ENCODE measurements at regions not wholly inside any gene's neighbourhood (a gene's known extent, or its start where the extent isn't known, plus 50 kb on each side); places are given as distances from the start of the nearest gene placed in this dataset.
"Not testable (repeated sequence)": the region's sequence is repeated elsewhere in the genome, so short reads cannot be mapped to it uniquely, and the experiment has no call there.

DNA sequence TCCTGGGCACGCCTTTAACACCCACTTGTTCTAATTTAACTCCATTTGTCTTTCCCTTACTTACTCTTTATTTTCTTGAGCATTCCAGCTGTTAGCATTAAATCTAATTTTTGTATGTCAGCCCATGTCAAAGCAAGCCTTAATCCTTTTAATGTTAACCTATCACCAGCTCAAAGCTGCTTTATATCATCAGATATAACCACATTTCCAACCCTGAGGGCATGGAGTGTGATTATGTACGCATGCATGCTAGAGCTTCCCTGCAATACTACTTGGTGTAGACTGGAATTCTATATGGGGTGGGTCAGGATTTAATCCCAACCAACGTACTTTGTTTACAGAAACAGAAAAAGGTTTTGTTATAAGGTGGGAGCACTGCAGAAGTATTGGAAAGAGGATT, 139.4 kb upstream of the HMGN3 start:
- no peaks in the 10 kb centered on the region for H3K4me1 Mint-ChIP-seq
- H3K9me3 Mint-ChIP-seq, result peaks cover 0 to 6% of the 10 kb centered on the region in 2 donors
- H3K27me3 Mint-ChIP-seq, result peaks cover 7% of the 10 kb centered on the region
- DNase-seq, result no peak
- H3K27ac Mint-ChIP-seq, result no peak overlapping the region
- H3K4me3 Mint-ChIP-seq, result no peak overlapping the region
- ATAC-seq, result no peak

DNA sequence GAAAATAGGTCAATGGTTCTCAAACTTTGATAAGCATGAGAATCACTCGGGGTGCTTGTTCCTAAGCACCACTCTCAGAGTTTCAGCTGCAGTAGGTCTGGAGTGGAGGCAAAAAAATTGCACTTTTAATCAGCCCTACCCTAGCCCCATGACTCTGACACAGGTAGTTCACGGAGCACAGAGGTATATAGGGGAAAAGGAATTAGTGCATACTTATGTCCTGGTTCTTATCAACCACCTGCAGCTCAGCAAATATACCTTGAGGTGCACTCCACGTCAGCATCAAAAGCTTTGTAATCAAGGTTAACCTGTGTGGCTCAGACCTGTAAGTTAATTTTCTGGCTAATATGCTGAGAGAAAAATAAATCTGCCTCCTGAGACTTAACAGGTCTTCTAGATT, 138.8 kb upstream of the HMGN3 start:
- ATAC-seq (no peak), DNase-seq (no peak)
- Mint-ChIP-seq H3K9me3 (peaks cover under 1 to 6% of the 10 kb centered on the region in 2 donors), H3K4me1 (no peaks in the 10 kb centered on the region), H3K27me3 (peaks cover 7% of the 10 kb centered on the region), H3K4me3 (no peak overlapping the region), H3K27ac (no peak overlapping the region)

- no peak for DNase-seq
- Mint-ChIP-seq H3K9me3 (peaks cover 5 to 6% of the 10 kb centered on the region in 2 donors), H3K27me3 (peaks cover 7% of the 10 kb centered on the region), H3K27ac (no peak overlapping the region), H3K4me1 (no peaks in the 10 kb centered on the region), H3K4me3 (no peak overlapping the region)
- ATAC-seq, result no peak
Observed at GRCh38 chr6:79372757-79373156, 138.3 kb upstream of the HMGN3 start.

GRCh38 chr6:79369026-79369425, 134.5 kb upstream of the HMGN3 start:
- Mint-ChIP-seq H3K9me3 (peaks cover 23 to 36% of the 10 kb centered on the region in 2 donors), H3K4me1 (no peaks in the 10 kb centered on the region), H3K27ac (no peak overlapping the region), H3K4me3 (no peak overlapping the region), H3K27me3 (peaks cover 12% of the 10 kb centered on the region)
- DNase-seq (no peak), ATAC-seq (no peak)

DNA sequence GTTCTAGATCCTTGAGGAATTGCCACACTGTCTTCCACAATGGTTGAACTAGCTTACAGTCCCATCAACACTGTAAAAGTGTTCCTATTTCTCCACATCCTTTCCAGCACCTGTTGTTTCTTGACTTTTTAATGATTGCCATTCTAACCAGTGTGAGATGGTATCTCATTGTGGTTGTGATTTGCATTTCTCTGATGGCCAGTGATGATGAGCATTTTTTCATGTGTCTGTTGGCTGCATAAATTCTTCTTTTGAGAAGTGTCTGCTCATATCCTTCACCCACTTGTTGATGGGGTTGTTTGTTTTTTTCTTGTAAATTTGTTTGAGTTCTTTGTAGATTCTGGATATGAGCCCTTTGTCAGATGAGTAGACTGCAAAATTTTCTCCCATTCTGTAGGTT, 129.0 kb upstream of the HMGN3 start:
- ATAC-seq, H3K4me3 Mint-ChIP-seq, H3K27me3 Mint-ChIP-seq, H3K27ac Mint-ChIP-seq, H3K4me1 Mint-ChIP-seq, DNase-seq: not testable (repeated sequence)
- H3K9me3 Mint-ChIP-seq, result peaks cover 16 to 63% of the 10 kb centered on the region in 2 donors

- ATAC-seq, H3K27me3 Mint-ChIP-seq, H3K4me3 Mint-ChIP-seq, H3K4me1 Mint-ChIP-seq, H3K27ac Mint-ChIP-seq, DNase-seq: not testable (repeated sequence)
- H3K9me3 Mint-ChIP-seq, result peaks cover 8 to 43% of the 10 kb centered on the region in 2 donors
Observed at GRCh38 chr6:79361074-79361473, 126.6 kb upstream of the HMGN3 start.

DNA sequence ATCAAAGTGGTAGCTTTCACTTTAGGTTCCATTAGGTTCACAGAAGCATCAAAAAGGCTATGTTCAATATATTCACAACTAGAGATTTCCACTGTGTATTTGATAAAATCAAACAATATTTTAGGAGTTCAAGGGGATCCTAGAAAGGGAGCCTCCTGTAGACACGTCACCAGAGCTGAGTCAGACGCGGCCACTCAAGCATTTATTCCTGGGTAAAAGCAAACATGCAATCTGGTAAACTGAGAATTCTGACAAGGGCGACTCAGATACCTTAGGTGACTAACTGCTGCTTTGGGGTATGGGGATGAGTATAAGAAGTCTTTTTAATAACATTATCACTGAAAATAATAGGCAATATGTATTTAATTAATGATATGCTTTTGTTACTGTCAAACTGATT, 118.7 kb upstream of the HMGN3 start:
- no peaks in the 10 kb centered on the region for H3K4me1 Mint-ChIP-seq
- H3K27ac Mint-ChIP-seq, result peak overlapping the region in 1 of 2 donors; percentile 52
- ATAC-seq (no peak), DNase-seq (no peak)
- peaks cover 7% of the 10 kb centered on the region for H3K27me3 Mint-ChIP-seq
- no peak overlapping the region for H3K4me3 Mint-ChIP-seq
- H3K9me3 Mint-ChIP-seq, result peaks cover 12 to 25% of the 10 kb centered on the region in 2 donors

GRCh38 chr6:79338493-79338892, 104.0 kb upstream of the HMGN3 start:
- Mint-ChIP-seq H3K4me1 (peaks cover 9% of the 10 kb centered on the region), H3K27me3 (peaks cover 23% of the 10 kb centered on the region), H3K4me3 (no peak overlapping the region), H3K27ac (no peak overlapping the region), H3K9me3 (peaks cover 4 to 6% of the 10 kb centered on the region in 2 donors)
- no peak for ATAC-seq
- DNase-seq, result no peak

- H3K4me1 Mint-ChIP-seq, result peaks cover 21% of the 10 kb centered on the region
- peak; percentile 74 for ATAC-seq
- no peak overlapping the region for H3K27ac Mint-ChIP-seq
Observed at GRCh38 chr6:79335133-79335674, 100.7 kb upstream of the HMGN3 start.

DNA sequence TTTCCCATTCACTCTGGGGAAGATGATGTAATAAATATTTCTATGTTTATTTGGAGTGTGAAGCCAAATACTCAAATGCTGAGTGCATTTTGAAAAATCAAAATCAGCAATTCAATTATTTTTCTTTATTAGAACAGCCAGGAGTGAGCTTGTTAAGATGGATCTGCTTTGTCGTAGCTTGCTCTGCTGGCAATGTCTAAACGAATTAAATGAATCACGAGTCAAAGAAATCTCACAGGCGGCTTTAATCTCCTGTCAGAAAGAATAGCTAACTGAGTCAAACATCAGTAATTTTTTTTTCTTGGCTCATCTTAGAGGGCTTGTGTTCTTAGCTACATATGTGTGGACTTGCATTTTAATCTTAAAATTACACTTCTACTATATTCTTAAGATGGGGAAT, 100.2 kb upstream of the HMGN3 start:
- peaks cover 21% of the 10 kb centered on the region for H3K4me1 Mint-ChIP-seq
- DNase-seq (no peak), ATAC-seq (no peak)
- peaks cover 0 to 7% of the 10 kb centered on the region in 2 donors for H3K9me3 Mint-ChIP-seq
- peak overlapping the region in 1 of 2 donors; percentile 16 for H3K27ac Mint-ChIP-seq
- H3K27me3 Mint-ChIP-seq, result peaks cover 27% of the 10 kb centered on the region
- H3K4me3 Mint-ChIP-seq, result peak overlapping the region in 1 of 2 donors; percentile 61

More at GRCh38 chr6:79335133-79335674, 100.7 kb upstream of the HMGN3 start:
- DNase-seq, result peak in 1 of 2 donors; percentile 34
- Mint-ChIP-seq H3K4me3 (peak overlapping the region in 1 of 2 donors; percentile 61), H3K27me3 (peaks cover 27% of the 10 kb centered on the region), H3K9me3 (peaks cover 0 to 7% of the 10 kb centered on the region in 2 donors)

GRCh38 chr6:79330704-79331103, 96.2 kb upstream of the HMGN3 start:
- peaks cover 9 to 13% of the 10 kb centered on the region in 2 donors for H3K9me3 Mint-ChIP-seq
- H3K27ac Mint-ChIP-seq, result no peak overlapping the region
- H3K4me1 Mint-ChIP-seq, result peaks cover 18% of the 10 kb centered on the region
- DNase-seq (peak in 1 of 2 donors; percentile 18), ATAC-seq (peak; percentile 61)
- peaks cover 28% of the 10 kb centered on the region for H3K27me3 Mint-ChIP-seq
- peak overlapping the region in 1 of 2 donors; percentile 59 for H3K4me3 Mint-ChIP-seq

GRCh38 chr6:79313254-79313653, 78.8 kb upstream of the HMGN3 start:
- H3K27me3 Mint-ChIP-seq, result peaks cover 28% of the 10 kb centered on the region
- H3K4me1 Mint-ChIP-seq, result no peaks in the 10 kb centered on the region
- DNase-seq (no peak), ATAC-seq (no peak)
- H3K27ac Mint-ChIP-seq, result no peak overlapping the region
- H3K9me3 Mint-ChIP-seq, result no peaks in the 10 kb centered on the region
- no peak overlapping the region for H3K4me3 Mint-ChIP-seq

DNA sequence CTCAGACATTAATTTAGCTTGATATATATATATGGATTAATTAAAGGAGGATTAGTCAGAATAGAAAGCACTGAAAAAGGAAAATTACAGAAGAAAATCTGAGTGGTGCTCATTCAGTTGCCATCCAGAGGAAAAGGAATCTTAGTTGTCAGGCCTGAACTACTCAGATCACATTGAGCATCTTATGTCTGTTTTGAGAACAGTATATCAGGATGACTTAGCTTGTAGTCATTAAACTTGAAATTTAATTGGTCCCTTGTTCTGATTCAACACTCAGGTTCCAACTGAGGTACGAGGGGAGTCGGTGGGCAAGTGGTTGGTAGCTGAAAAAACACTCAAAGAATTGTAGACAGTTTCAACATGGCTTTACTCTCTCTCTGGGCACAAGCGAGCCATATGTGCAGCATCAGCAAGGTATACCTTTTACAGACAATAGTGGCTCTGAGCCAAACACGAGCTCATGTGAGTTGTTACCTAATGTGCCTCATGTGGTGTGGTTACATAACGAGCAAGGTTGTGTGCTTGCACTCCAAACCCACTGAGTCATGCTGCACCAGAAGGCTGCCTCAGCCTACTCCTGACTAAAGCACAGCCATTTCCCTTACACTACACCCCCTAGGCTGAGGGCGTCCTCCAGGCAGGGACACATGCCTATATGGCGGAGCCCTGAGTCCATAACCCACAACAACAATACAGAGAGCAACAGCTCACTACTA, 73.0 kb upstream of the HMGN3 start:
- Mint-ChIP-seq H3K27ac (no peak overlapping the region), H3K4me1 (no peaks in the 10 kb centered on the region), H3K27me3 (peaks cover 9% of the 10 kb centered on the region), H3K4me3 (no peak overlapping the region), H3K9me3 (no peaks in the 10 kb centered on the region)
- ATAC-seq, result no peak
- no peak for DNase-seq

DNA sequence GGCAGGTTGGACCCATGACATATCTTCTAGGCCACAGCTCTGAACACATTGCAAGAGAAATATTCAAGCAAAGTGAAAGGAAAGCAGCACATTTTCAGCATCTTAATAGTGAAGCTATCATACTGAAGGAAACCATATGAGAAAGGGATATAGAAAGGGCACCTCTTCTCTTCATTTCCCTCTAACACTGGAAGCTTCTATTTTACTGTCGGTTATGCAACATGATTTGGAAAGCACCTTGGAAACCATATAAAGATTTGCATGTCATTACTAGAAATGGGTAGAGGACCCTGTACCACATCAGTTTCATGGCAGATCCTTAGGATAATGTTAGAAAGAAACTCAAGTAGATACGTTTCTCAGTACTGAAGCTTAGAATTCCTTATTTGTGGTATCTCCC, 70.5 kb upstream of the HMGN3 start:
- ATAC-seq, result no peak
- no peak for DNase-seq
- H3K27me3 Mint-ChIP-seq, result no peaks in the 10 kb centered on the region
- no peak overlapping the region for H3K27ac Mint-ChIP-seq
- H3K4me3 Mint-ChIP-seq, result no peak overlapping the region
- no peaks in the 10 kb centered on the region for H3K4me1 Mint-ChIP-seq
- H3K9me3 Mint-ChIP-seq, result no peaks in the 10 kb centered on the region

- H3K9me3 Mint-ChIP-seq, result no peaks in the 10 kb centered on the region
Observed at GRCh38 chr6:79302341-79302740, 67.9 kb upstream of the HMGN3 start.

GRCh38 chr6:79301290-79301689, 66.8 kb upstream of the HMGN3 start:
- Mint-ChIP-seq H3K9me3 (no peaks in the 10 kb centered on the region), H3K27ac (no peak overlapping the region), H3K27me3 (no peaks in the 10 kb centered on the region), H3K4me3 (no peak overlapping the region), H3K4me1 (no peaks in the 10 kb centered on the region)
- no peak for ATAC-seq
- DNase-seq, result no peak

More at GRCh38 chr6:79302341-79302740, 67.9 kb upstream of the HMGN3 start:
- Mint-ChIP-seq H3K27me3 (no peaks in the 10 kb centered on the region), H3K27ac (no peak overlapping the region), H3K4me1 (no peaks in the 10 kb centered on the region), H3K4me3 (no peak overlapping the region)
- DNase-seq (no peak), ATAC-seq (no peak)

Measured in stimulated activated naive CD8-positive, alpha-beta T cell treated with anti-CD3 and anti-CD28 coated beads, Interleukin-15, amount 100 ng/mL, for 72 hours (primary cell).